H1 (cell line): ENCODE measurements at regions not wholly inside any gene's neighbourhood (a gene's known extent, or its start where the extent isn't known, plus 50 kb on each side); places are given as distances from the start of the nearest gene placed in this dataset.

Source experiments
- CTCF ChIA-PET: fragments of 300-600 bp; sonication (Branson Sonifier 250); formaldehyde crosslinking; loops from one replicate; lab custom pipeline; 2021; ENCODE audit not compliant: partially characterized antibody; lab: Charles Lee
- POLR2A ChIA-PET: fragments of 300-600 bp; sonication (Branson Sonifier 250); formaldehyde crosslinking; loops from one replicate; lab custom pipeline; 2021; ENCODE audit warnings: inconsistent platforms; ENCODE audit not compliant: partially characterized antibody; lab: Charles Lee
- DNase-seq, 2 experiments: peaks; one replicate each; pipeline versions ENCODE4 v3.0.0 to v3.0.0-alpha.2; 2010 to 2022; ENCODE audit warnings: low spot score in 2 of 2, low read depth in 1 of 2, mixed read lengths in 1 of 2
- FAIRE-seq: peaks from 2 replicates; lab custom pipeline; 2011; peaks lifted over from hg19 to GRCh38; lab: Jason Lieb, UNC
- H2AFZ ChIP-seq: 2 replicates; pipeline ENCODE4 v1.8.1; 2012; ENCODE audit warnings: low read length, inconsistent platforms
- H2AK5ac ChIP-seq: 2 replicates; pipeline ENCODE4 v1.6.1; 2013; ENCODE audit warnings: low read depth, low read length
- H2BK120ac ChIP-seq: replicated peaks from 2 replicates; pipeline ENCODE3; 2013; ENCODE audit warnings: low read depth, low read length, inconsistent platforms
- H2BK12ac ChIP-seq: 2 replicates; pipeline ENCODE4 v1.6.1; 2013; ENCODE audit warnings: low read depth, low read length
- H2BK15ac ChIP-seq: 2 replicates; pipeline ENCODE4 v1.6.1; 2013; ENCODE audit warnings: low read length
- H2BK20ac ChIP-seq: 2 replicates; pipeline ENCODE4 v1.6.1; 2013; ENCODE audit warnings: low read length
- H2BK5ac ChIP-seq: 2 replicates; pipeline ENCODE4 v1.6.1; 2013; ENCODE audit warnings: low read depth, low read length
- H3K14ac ChIP-seq: 2 replicates; pipeline ENCODE4 v1.6.1; 2013; ENCODE audit warnings: inconsistent platforms; ENCODE audit not compliant: insufficient read length
- H3K18ac ChIP-seq: 2 replicates; pipeline ENCODE4 v1.6.1; 2013; ENCODE audit warnings: low read length; ENCODE audit errors: extremely low read depth
- H3K23ac ChIP-seq: 2 replicates; pipeline ENCODE4 v1.6.1; 2013; ENCODE audit warnings: inconsistent platforms; ENCODE audit not compliant: insufficient read length
- H3K23me2 ChIP-seq: 2 replicates; pipeline ENCODE4 v1.6.1; 2013; ENCODE audit warnings: low read depth, low read length
- H3K27ac ChIP-seq: 2 replicates; pipeline ENCODE4 v1.6.1; 2011; ENCODE audit warnings: low read depth, low read length, inconsistent platforms
- H3K27me3 ChIP-seq, 4 experiments: replicated peaks in 1 of 4; 1 replicate in 1 of 4; 2 replicates in 3 of 4; pipeline versions ENCODE4 v1.6.1 to v1.8.1; 2011 to 2013; ENCODE audit warnings: low read length in 3 of 4, mild to moderate bottlenecking in 3 of 4, inconsistent platforms in 2 of 4, mixed read lengths in 2 of 4, moderate library complexity in 1 of 4; ENCODE audit not compliant: control insufficient read depth in 3 of 4, insufficient read depth in 3 of 4; ENCODE audit errors: extremely low read depth in 1 of 4
- H3K36me3 ChIP-seq, 4 experiments: 2 replicates each; pipeline versions ENCODE4 v1.6.1 to v1.8.1; 2011 to 2013; ENCODE audit warnings: mild to moderate bottlenecking in 4 of 4, low read length in 3 of 4, moderate library complexity in 2 of 4, control low read depth in 1 of 4, inconsistent platforms in 1 of 4; ENCODE audit not compliant: insufficient read depth in 4 of 4, control insufficient read depth in 2 of 4
- H3K4ac ChIP-seq: replicated peaks from 2 replicates; pipeline ENCODE3; 2013; ENCODE audit warnings: low read length, low read depth, mixed read lengths, inconsistent platforms; ENCODE audit not compliant: insufficient read length
- H3K4me1 ChIP-seq, 4 experiments: replicated peaks in 1 of 4; 1 replicate in 1 of 4; 2 replicates in 3 of 4; pipeline versions ENCODE4 v1.6.1 to v1.8.1; 2011 to 2013; ENCODE audit warnings: low read length in 3 of 4, inconsistent platforms in 2 of 4, mixed read lengths in 1 of 4; ENCODE audit not compliant: insufficient read depth in 4 of 4, control insufficient read depth in 3 of 4
- H3K4me2 ChIP-seq, 2 experiments: 2 replicates each; pipeline versions ENCODE4 v1.6.1 to v1.8.1; 2011 to 2013; ENCODE audit warnings: low read depth in 2 of 2, low read length in 2 of 2, control low read depth in 1 of 2, inconsistent platforms in 1 of 2, mild to moderate bottlenecking in 1 of 2; ENCODE audit not compliant: insufficient read depth in 1 of 2
- H3K4me3 ChIP-seq, 4 experiments: fragments of 200-600, 300-600 bp in 1 of 4; sonication (generic), shearing (Covaris generic), sonication (Bioruptor Twin) in 1 of 4; 2 replicates each; pipeline versions ENCODE4 v1.5.1 to v1.8.1; 2011 to 2016; ENCODE audit warnings: low read length in 4 of 4, low read depth in 3 of 4, control low read depth in 2 of 4, inconsistent platforms in 2 of 4, mild to moderate bottlenecking in 2 of 4, mixed read lengths in 1 of 4, moderate library complexity in 1 of 4; ENCODE audit not compliant: insufficient read depth in 2 of 4; ENCODE audit errors: extremely low read depth in 1 of 4
- H3K56ac ChIP-seq: replicated peaks from 2 replicates; pipeline ENCODE3; 2013; ENCODE audit warnings: low read depth, mild to moderate bottlenecking, mixed read lengths, low read length, inconsistent platforms; ENCODE audit not compliant: insufficient read length
- H3K79me1 ChIP-seq: 2 replicates; pipeline ENCODE4 v1.6.1; 2013; ENCODE audit warnings: low read depth, low read length, control low read depth
- H3K79me2 ChIP-seq, 2 experiments: 2 replicates each; pipeline versions ENCODE4 v1.6.1 to v1.8.1; 2012 to 2013; ENCODE audit warnings: low read length in 2 of 2, mild to moderate bottlenecking in 2 of 2, inconsistent platforms in 1 of 2; ENCODE audit not compliant: insufficient read depth in 2 of 2, control insufficient read depth in 1 of 2
- H3K9ac ChIP-seq, 4 experiments: replicated peaks in 1 of 4; 1 replicate in 1 of 4; 2 replicates in 3 of 4; pipeline versions ENCODE4 v1.6.1 to v1.8.1; 2011 to 2013; ENCODE audit warnings: low read depth in 3 of 4, low read length in 3 of 4, control low read depth in 2 of 4, mild to moderate bottlenecking in 2 of 4, moderate library complexity in 2 of 4, inconsistent platforms in 1 of 4; ENCODE audit errors: extremely low read depth in 1 of 4
- H3K9me3 ChIP-seq, 2 experiments: 2 replicates each; pipeline versions ENCODE4 v1.6.1 to v1.8.1; 2012 to 2013; ENCODE audit warnings: mild to moderate bottlenecking in 2 of 2, moderate library complexity in 2 of 2, control low read depth in 1 of 2, inconsistent platforms in 1 of 2, low read depth in 1 of 2, low read length in 1 of 2, mixed read lengths in 1 of 2; ENCODE audit not compliant: insufficient read depth in 2 of 2
- H4K20me1 ChIP-seq, 2 experiments: replicated peaks in 1 of 2; 2 replicates each; pipeline versions ENCODE3 to v1.8.1; 2011 to 2013; ENCODE audit warnings: inconsistent platforms in 2 of 2, low read length in 2 of 2, mild to moderate bottlenecking in 1 of 2; ENCODE audit not compliant: insufficient read depth in 2 of 2, control insufficient read depth in 1 of 2
- H4K5ac ChIP-seq: 2 replicates; pipeline ENCODE4 v1.6.1; 2013; ENCODE audit warnings: low read length, low read depth, mixed read lengths, inconsistent platforms; ENCODE audit not compliant: insufficient read length
- H4K8ac ChIP-seq: 2 replicates; pipeline ENCODE4 v1.8.0; 2013; ENCODE audit warnings: mild to moderate bottlenecking, moderate library complexity, low read length, inconsistent platforms; ENCODE audit not compliant: insufficient read depth; ENCODE audit errors: extremely low read depth
- H4K91ac ChIP-seq: replicated peaks from 2 replicates; pipeline ENCODE3; 2013; ENCODE audit warnings: low read length, mixed read lengths, inconsistent platforms; ENCODE audit not compliant: insufficient read length
- ASH2L ChIP-seq: fragments of 200-600, 300-600 bp; sonication (generic); IDR thresholded peaks from one replicate; pipeline ENCODE4 v1.7.1; 2017; ENCODE audit warnings: low read length
- BRCA1 ChIP-seq: IDR thresholded peaks from 2 replicates; pipeline ENCODE4 v1.6.1; 2012; ENCODE audit warnings: low read depth, low read length, improper control_type of control experiment
- EP300 ChIP-seq, 2 experiments: IDR thresholded peaks; 1 replicate in 1 of 2; 2 replicates in 1 of 2; pipeline ENCODE4 v1.6.1; 2011 to 2012; ENCODE audit warnings: low read depth in 2 of 2, low read length in 2 of 2, mild to moderate bottlenecking in 2 of 2, borderline replicate concordance in 1 of 2, inconsistent platforms in 1 of 2, moderate library complexity in 1 of 2
- POLR2A ChIP-seq, 2 experiments: IDR thresholded peaks; 1 replicate in 1 of 2; 2 replicates in 1 of 2; pipeline ENCODE4 v1.6.1; 2011; ENCODE audit warnings: low read depth in 2 of 2, low read length in 2 of 2, mild to moderate bottlenecking in 2 of 2; ENCODE audit errors: control extremely low read depth in 1 of 2
- TCF12 ChIP-seq: IDR thresholded peaks from 2 replicates; pipeline ENCODE4 v1.6.1; 2011; ENCODE audit warnings: low read depth, mild to moderate bottlenecking, low read length
- WGBS, 2 experiments: shearing (Covaris generic) in 1 of 2; methylation state at CpG; one replicate each; pipeline versions ENCODE4 v1.1.6 to v1.1.7; 2013 to 2015; ENCODE audit warnings: low lambda C conversion rate in 2 of 2, mixed read lengths in 2 of 2, inconsistent platforms in 1 of 2, low coverage in 1 of 2, missing lambda C conversion rate in 1 of 2; ENCODE audit not compliant: insufficient replicate concordance in 2 of 2, insufficient coverage in 1 of 2, insufficient read length in 1 of 2; ENCODE audit errors: extremely low coverage in 1 of 2, missing lambda C conversion rate in 1 of 2; 5-methylcytosine and 5-hydroxymethylcytosine counted together

DNA sequence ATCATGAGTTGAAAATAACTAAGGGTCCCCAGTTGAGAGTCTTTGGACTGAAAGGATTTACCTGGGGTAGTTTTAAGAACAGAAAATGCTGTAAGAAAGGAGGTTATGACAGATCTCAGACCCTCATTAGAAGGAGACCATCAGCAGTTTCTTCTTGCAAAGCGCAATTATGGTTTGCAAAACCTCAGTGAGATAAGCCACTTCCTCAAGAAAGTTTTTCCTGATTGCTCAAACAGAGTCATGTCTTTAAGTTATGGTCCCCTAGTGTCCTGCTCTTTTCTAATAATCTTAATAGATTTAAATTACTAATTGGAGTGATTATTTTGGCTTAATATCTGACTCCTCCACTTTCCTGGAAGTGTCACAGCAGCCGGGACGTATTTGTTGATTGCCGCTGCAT lies 293.2 kb upstream of the KLF4 start:
- Histone ChIP-seq H3K27me3 (no peaks in the 10 kb centered on the region), H3K9me3 (no peaks in the 10 kb centered on the region; a peak in 1 of 4 replicates), H4K91ac (no peak overlapping the region), H4K8ac (no peak overlapping the region), H3K79me1 (no peaks in the 10 kb centered on the region), H4K5ac (no peak overlapping the region), H2BK12ac (no peak overlapping the region), H3K4me1 (0 out of 7 replicates have a peak, but pooled peaks cover 0 to 4% (median 0%) of the 10 kb centered on the region in 4 experiments), H3K27ac (no peak overlapping the region), H3K4ac (no peak overlapping the region), H3K23me2 (no peaks in the 10 kb centered on the region), H4K20me1 (no peaks in the 10 kb centered on the region), H3K23ac (no peak overlapping the region), H3K9ac (no peak overlapping the region), H2BK120ac (no peak overlapping the region), H2BK15ac (no peak overlapping the region), H3K36me3 (no peaks in the 10 kb centered on the region), H3K18ac (no peak overlapping the region), H2AK5ac (no peak overlapping the region), H3K4me2 (no peak overlapping the region), H3K4me3 (no peak overlapping the region), H3K14ac (no peak overlapping the region), H2AFZ (no peak overlapping the region), H2BK5ac (no peak overlapping the region), H3K56ac (no peak overlapping the region), H2BK20ac (no peak overlapping the region), H3K79me2 (no peaks in the 10 kb centered on the region)
- FAIRE-seq = no peak
- ChIA-PET CTCF (no interaction called here), POLR2A (no interaction called here)
- 94% methylated on average over 4 of the region's 4 CpGs; no CpG with 5 or more reads in 1 of the 2 experiments for WGBS, 2 experiments
- no peak for DNase-seq
- TF ChIP-seq TCF12 (no peak), ASH2L (no peak), EP300 (IDR thresholded peaks at IDR 0.05; ENCODE audit: borderline replicate concordance in 1 of 2, low read depth in 2 of 2, low read length in 2 of 2) (no peak), BRCA1 (no peak), POLR2A (IDR thresholded peaks at IDR 0.05; ENCODE audit: control extremely low read depth in 1 of 2, low read depth in 2 of 2, low read length in 2 of 2) (no peak)
